ENCODE measurements at regions not wholly inside any gene's neighbourhood (a gene's known extent, or its start where the extent isn't known, plus 50 kb on each side); places are given as distances from the start of the nearest gene placed in this dataset.

DNA sequence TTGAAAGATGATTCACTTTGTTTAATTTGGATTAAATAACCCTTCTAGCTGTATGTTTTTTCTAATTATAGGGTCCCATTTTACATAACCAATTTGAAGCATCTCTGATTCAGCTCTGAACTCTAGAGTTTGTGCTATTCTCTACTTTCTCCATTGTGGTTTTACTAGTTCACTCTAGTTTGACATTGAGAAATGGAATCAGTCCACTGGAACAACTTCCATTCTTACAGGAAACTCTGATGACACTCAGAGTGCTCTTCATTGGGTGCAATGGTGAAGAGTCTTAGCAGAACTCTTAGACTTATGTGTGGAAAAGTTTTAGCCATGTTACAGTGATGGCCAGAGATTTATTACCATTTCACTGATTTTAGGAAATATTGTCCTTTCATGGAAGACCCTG lies 140.7 kb downstream of the DYRK2 start:
- TF ChIP-seq, protein P1, sequence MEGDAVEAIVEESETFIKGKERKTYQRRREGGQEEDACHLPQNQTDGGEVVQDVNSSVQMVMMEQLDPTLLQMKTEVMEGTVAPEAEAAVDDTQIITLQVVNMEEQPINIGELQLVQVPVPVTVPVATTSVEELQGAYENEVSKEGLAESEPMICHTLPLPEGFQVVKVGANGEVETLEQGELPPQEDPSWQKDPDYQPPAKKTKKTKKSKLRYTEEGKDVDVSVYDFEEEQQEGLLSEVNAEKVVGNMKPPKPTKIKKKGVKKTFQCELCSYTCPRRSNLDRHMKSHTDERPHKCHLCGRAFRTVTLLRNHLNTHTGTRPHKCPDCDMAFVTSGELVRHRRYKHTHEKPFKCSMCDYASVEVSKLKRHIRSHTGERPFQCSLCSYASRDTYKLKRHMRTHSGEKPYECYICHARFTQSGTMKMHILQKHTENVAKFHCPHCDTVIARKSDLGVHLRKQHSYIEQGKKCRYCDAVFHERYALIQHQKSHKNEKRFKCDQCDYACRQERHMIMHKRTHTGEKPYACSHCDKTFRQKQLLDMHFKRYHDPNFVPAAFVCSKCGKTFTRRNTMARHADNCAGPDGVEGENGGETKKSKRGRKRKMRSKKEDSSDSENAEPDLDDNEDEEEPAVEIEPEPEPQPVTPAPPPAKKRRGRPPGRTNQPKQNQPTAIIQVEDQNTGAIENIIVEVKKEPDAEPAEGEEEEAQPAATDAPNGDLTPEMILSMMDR (IDR thresholded peaks at IDR 0.05), result no peak
- TF ChIP-seq EP300 (IDR thresholded peaks at IDR 0.05) (no peak), POLR2A (IDR thresholded peaks at IDR 0.05) (no peak), POLR2AphosphoS5 (IDR thresholded peaks at IDR 0.05) (no peak)

Data from gastroesophageal sphincter (tissue), 3 donors.